SW 1271 (cell line): ENCODE measurements at regions not wholly inside any gene's neighbourhood (a gene's known extent, or its start where the extent isn't known, plus 50 kb on each side); places are given as distances from the start of the nearest gene placed in this dataset.
"Not testable (repeated sequence)": the region's sequence is repeated elsewhere in the genome, so short reads cannot be mapped to it uniquely, and the experiment has no call there.

Source experiments
- DNase-seq, 2 experiments: peaks; one replicate each; lab custom pipeline; 2025; lab: John Stamatoyannopoulos, UW

- DNase-seq = no peak
Observed at GRCh38 chr12:88756153-88756552, 175.9 kb upstream of the KITLG start.

- no peak for DNase-seq
Observed at GRCh38 chr12:88753707-88754106, 173.4 kb upstream of the KITLG start.

GRCh38 chr12:88753066-88753465 is 172.8 kb upstream of the KITLG start:
- DNase-seq = no peak

GRCh38 chr12:88752183-88752582 is 171.9 kb upstream of the KITLG start:
- no peak for DNase-seq

- no peak for DNase-seq
Observed at GRCh38 chr12:88750867-88751543, 170.7 kb upstream of the KITLG start.

- no peak for DNase-seq
Observed at GRCh38 chr12:88746386-88746785, 166.1 kb upstream of the KITLG start.

GRCh38 chr12:88743946-88744685 is 163.8 kb upstream of the KITLG start:
- no peak for DNase-seq

GRCh38 chr12:88737838-88738472 is 157.7 kb upstream of the KITLG start:
- DNase-seq = no peak

- DNase-seq = no peak
Observed at GRCh38 chr12:88736031-88736430, 155.8 kb upstream of the KITLG start.

- no peak for DNase-seq
Observed at GRCh38 chr12:88733008-88733407, 152.7 kb upstream of the KITLG start.

- no peak for DNase-seq
Observed at GRCh38 chr12:88729196-88729595, 148.9 kb upstream of the KITLG start.

GRCh38 chr12:88726806-88727720 is 146.8 kb upstream of the KITLG start:
- DNase-seq = no peak

- no peak for DNase-seq
Observed at GRCh38 chr12:88725592-88726143, 145.4 kb upstream of the KITLG start.

GRCh38 chr12:88723219-88723618 is 142.9 kb upstream of the KITLG start:
- no peak for DNase-seq

- no peak for DNase-seq
Observed at GRCh38 chr12:88720785-88721650, 140.7 kb upstream of the KITLG start.

GRCh38 chr12:88720231-88720630 is 140.0 kb upstream of the KITLG start:
- DNase-seq = no peak

GRCh38 chr12:88717188-88717587 is 136.9 kb upstream of the KITLG start:
- no peak for DNase-seq

GRCh38 chr12:88716240-88716639 is 136.0 kb upstream of the KITLG start:
- no peak for DNase-seq

- DNase-seq = no peak
Observed at GRCh38 chr12:88715673-88716072, 135.4 kb upstream of the KITLG start.

- not testable (repeated sequence) for DNase-seq
Observed at GRCh38 chr12:88714263-88714882, 134.1 kb upstream of the KITLG start.
